ENCODE measurements at regions not wholly inside any gene's neighbourhood (a gene's known extent, or its start where the extent isn't known, plus 50 kb on each side); places are given as distances from the start of the nearest gene placed in this dataset.

GRCh38 chr9:97759581-97760288, 62.6 kb upstream of the XPA start:
- no peak overlapping the region for H3K4me3 ChIP-seq (ENCODE audit: low read length)
- DNase-seq (ENCODE audit: low read depth, low spot score): no peak
- WGBS (ENCODE audit: insufficient coverage, insufficient read length): no CpG with 5 or more reads among the region's 5 CpGs
- no peaks in the 10 kb centered on the region for H3K27me3 ChIP-seq (ENCODE audit: control insufficient read depth, insufficient read depth, low read length)
- H3K27ac ChIP-seq (ENCODE audit: low read length): no peak overlapping the region
- H3K9me3 ChIP-seq (ENCODE audit: control insufficient read depth, insufficient read depth, low read length): no peaks in the 10 kb centered on the region
- H3K4me1 ChIP-seq (ENCODE audit: control insufficient read depth, insufficient read depth, low read length): no peaks in the 10 kb centered on the region
- H3K36me3 ChIP-seq (ENCODE audit: control insufficient read depth, insufficient read depth, low read length): no peaks in the 10 kb centered on the region

DNA sequence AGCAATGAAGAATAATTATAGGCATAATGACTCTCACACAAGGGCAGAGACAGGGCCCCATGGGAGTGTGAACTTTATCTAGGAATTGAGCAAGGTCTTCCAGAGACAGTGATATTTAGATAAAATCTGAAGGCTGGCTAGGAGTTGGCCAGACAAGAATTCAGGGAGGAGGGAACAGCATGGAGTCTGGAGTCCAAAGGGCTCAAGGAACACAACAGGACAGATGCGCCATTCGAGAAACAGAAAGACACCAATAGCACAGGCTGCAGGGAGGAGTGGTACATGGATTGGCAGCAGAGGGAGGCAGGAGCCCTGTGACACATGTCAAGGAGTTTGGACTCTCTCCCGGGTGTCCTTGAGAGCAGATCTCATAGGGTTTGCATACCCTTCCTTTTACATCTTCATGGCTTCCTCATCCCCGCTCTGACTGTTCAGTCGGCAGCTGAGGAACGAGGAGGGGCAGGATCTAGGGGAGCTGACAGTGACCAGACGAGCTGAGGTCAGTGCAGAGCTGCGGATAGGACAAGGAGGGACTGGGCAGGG, 64.0 kb upstream of the XPA start:
- WGBS (ENCODE audit: insufficient coverage, insufficient read length): no CpG with 5 or more reads among the region's 8 CpGs
- DNase-seq (ENCODE audit: low read depth, low spot score): no peak
- no peak overlapping the region for H3K4me3 ChIP-seq (ENCODE audit: low read length)
- no peaks in the 10 kb centered on the region for H3K4me1 ChIP-seq (ENCODE audit: control insufficient read depth, insufficient read depth, low read length)
- H3K9me3 ChIP-seq (ENCODE audit: control insufficient read depth, insufficient read depth, low read length): no peaks in the 10 kb centered on the region
- no peaks in the 10 kb centered on the region for H3K36me3 ChIP-seq (ENCODE audit: control insufficient read depth, insufficient read depth, low read length)
- no peaks in the 10 kb centered on the region for H3K27me3 ChIP-seq (ENCODE audit: control insufficient read depth, insufficient read depth, low read length)
- H3K27ac ChIP-seq (ENCODE audit: low read length): no peak overlapping the region

DNA sequence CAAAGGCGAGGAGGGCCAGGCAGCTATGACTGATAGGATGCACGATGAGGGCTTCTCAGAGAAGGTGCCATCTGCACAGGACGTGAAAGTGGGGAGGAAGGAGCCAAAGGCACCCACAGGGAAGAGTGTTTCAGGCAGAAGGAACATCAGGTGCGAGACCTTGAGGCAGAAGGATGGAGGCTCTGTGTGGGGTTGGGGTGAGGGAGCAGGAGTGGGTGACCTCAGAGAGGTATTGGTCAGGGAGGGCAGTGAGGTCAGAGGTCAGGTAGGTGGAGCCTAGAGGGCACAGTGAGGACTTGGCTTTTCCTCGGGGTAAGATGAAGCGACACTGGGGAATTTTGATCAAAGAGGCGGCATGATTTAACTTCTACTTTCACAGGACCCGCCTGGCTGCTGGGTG, 64.7 kb upstream of the XPA start:
- Histone ChIP-seq H3K4me3 (ENCODE audit: low read length) (no peak overlapping the region), H3K36me3 (ENCODE audit: control insufficient read depth, insufficient read depth, low read length) (no peaks in the 10 kb centered on the region), H3K27ac (ENCODE audit: low read length) (no peak overlapping the region), H3K27me3 (ENCODE audit: control insufficient read depth, insufficient read depth, low read length) (no peaks in the 10 kb centered on the region), H3K4me1 (ENCODE audit: control insufficient read depth, insufficient read depth, low read length) (no peaks in the 10 kb centered on the region), H3K9me3 (ENCODE audit: control insufficient read depth, insufficient read depth, low read length) (no peaks in the 10 kb centered on the region)
- WGBS (ENCODE audit: insufficient coverage, insufficient read length): no CpG with 5 or more reads among the region's 8 CpGs
- no peak for DNase-seq (ENCODE audit: low read depth, low spot score)

GRCh38 chr9:97763874-97764273, 66.7 kb upstream of the XPA start:
- H3K9me3 ChIP-seq (ENCODE audit: control insufficient read depth, insufficient read depth, low read length): no peaks in the 10 kb centered on the region
- no peaks in the 10 kb centered on the region for H3K27me3 ChIP-seq (ENCODE audit: control insufficient read depth, insufficient read depth, low read length)
- DNase-seq (ENCODE audit: low read depth, low spot score): no peak
- no peaks in the 10 kb centered on the region for H3K4me1 ChIP-seq (ENCODE audit: control insufficient read depth, insufficient read depth, low read length)
- H3K27ac ChIP-seq (ENCODE audit: low read length): no peak overlapping the region
- no peak overlapping the region for H3K4me3 ChIP-seq (ENCODE audit: low read length)
- no CpG with 5 or more reads among the region's 4 CpGs for WGBS (ENCODE audit: insufficient coverage, insufficient read length)
- no peaks in the 10 kb centered on the region for H3K36me3 ChIP-seq (ENCODE audit: control insufficient read depth, insufficient read depth, low read length)

- H3K4me3 ChIP-seq (ENCODE audit: low read length): no peak overlapping the region
- WGBS (ENCODE audit: insufficient coverage, insufficient read length): no CpG with 5 or more reads among the region's 2 CpGs
- no peaks in the 10 kb centered on the region for H3K4me1 ChIP-seq (ENCODE audit: control insufficient read depth, insufficient read depth, low read length)
- H3K27ac ChIP-seq (ENCODE audit: low read length): no peak overlapping the region
- no peaks in the 10 kb centered on the region for H3K27me3 ChIP-seq (ENCODE audit: control insufficient read depth, insufficient read depth, low read length)
- H3K36me3 ChIP-seq (ENCODE audit: control insufficient read depth, insufficient read depth, low read length): no peaks in the 10 kb centered on the region
- H3K9me3 ChIP-seq (ENCODE audit: control insufficient read depth, insufficient read depth, low read length): no peaks in the 10 kb centered on the region
- DNase-seq (ENCODE audit: low read depth, low spot score): no peak
Measured at GRCh38 chr9:97766092-97766491, 69.0 kb upstream of the XPA start.

DNA sequence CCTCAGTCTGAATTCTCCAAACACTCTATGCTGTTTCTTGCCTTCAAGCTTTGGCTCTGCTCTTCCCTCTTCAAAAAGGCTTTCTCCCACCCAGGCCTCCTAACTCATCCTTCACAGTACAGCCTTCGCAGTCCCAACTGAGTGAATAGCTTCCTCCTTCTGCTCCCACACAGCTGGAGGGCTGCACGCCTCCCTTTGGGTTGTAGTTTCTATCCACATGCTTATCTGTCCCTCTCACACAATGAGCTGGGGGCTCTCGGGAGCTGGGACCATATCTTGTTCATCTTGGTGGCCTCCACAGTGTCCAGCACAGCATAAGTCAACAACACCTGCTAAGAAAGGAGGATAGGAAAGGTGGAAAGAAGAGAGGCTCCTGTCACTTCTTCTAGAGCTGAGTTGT, 69.5 kb upstream of the XPA start:
- Histone ChIP-seq H3K27ac (ENCODE audit: low read length) (no peak overlapping the region), H3K4me1 (ENCODE audit: control insufficient read depth, insufficient read depth, low read length) (no peaks in the 10 kb centered on the region), H3K36me3 (ENCODE audit: control insufficient read depth, insufficient read depth, low read length) (no peaks in the 10 kb centered on the region), H3K27me3 (ENCODE audit: control insufficient read depth, insufficient read depth, low read length) (no peaks in the 10 kb centered on the region), H3K4me3 (ENCODE audit: low read length) (no peak overlapping the region), H3K9me3 (ENCODE audit: control insufficient read depth, insufficient read depth, low read length) (no peaks in the 10 kb centered on the region)
- WGBS (ENCODE audit: insufficient coverage, insufficient read length): no CpG with 5 or more reads among the region's 3 CpGs
- DNase-seq (ENCODE audit: low read depth, low spot score): no peak

GRCh38 chr9:97767891-97768290, 70.8 kb upstream of the XPA start:
- Histone ChIP-seq H3K27me3 (ENCODE audit: control insufficient read depth, insufficient read depth, low read length) (no peaks in the 10 kb centered on the region), H3K4me3 (ENCODE audit: low read length) (no peak overlapping the region), H3K4me1 (ENCODE audit: control insufficient read depth, insufficient read depth, low read length) (peaks cover 4% of the 10 kb centered on the region; the same call in 1 of the 2 replicates), H3K9me3 (ENCODE audit: control insufficient read depth, insufficient read depth, low read length) (no peaks in the 10 kb centered on the region), H3K36me3 (ENCODE audit: control insufficient read depth, insufficient read depth, low read length) (no peaks in the 10 kb centered on the region), H3K27ac (ENCODE audit: low read length) (no peak overlapping the region)
- WGBS (ENCODE audit: insufficient coverage, insufficient read length): no CpG with 5 or more reads among the region's 2 CpGs
- DNase-seq (ENCODE audit: low read depth, low spot score): no peak

DNA sequence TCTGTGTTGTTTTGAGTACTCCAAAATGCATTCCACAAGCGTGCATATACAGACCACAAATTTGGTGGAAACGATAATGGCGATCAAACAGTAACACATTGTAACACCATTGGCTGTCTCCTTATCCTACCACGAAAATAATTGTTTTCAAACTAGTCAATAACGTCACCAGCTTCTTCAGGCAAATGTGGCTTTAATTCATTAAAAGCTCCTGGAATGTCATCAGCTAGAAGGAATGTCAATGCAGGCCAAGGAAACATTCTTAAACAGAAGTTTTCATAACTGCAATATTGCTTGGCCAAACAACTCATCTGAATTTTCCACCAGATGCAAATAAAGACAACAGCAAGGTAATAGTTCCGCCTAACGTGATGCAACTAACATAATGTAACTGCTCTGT, 71.6 kb upstream of the XPA start:
- peaks cover 4% of the 10 kb centered on the region; the same call in 1 of the 2 replicates for H3K4me1 ChIP-seq (ENCODE audit: control insufficient read depth, insufficient read depth, low read length)
- H3K9me3 ChIP-seq (ENCODE audit: control insufficient read depth, insufficient read depth, low read length): no peaks in the 10 kb centered on the region
- no CpG with 5 or more reads among the region's 7 CpGs for WGBS (ENCODE audit: insufficient coverage, insufficient read length)
- no peak for DNase-seq (ENCODE audit: low read depth, low spot score)
- no peaks in the 10 kb centered on the region for H3K27me3 ChIP-seq (ENCODE audit: control insufficient read depth, insufficient read depth, low read length)
- no peak overlapping the region for H3K4me3 ChIP-seq (ENCODE audit: low read length)
- H3K36me3 ChIP-seq (ENCODE audit: control insufficient read depth, insufficient read depth, low read length): no peaks in the 10 kb centered on the region
- H3K27ac ChIP-seq (ENCODE audit: low read length): no peak overlapping the region

DNA sequence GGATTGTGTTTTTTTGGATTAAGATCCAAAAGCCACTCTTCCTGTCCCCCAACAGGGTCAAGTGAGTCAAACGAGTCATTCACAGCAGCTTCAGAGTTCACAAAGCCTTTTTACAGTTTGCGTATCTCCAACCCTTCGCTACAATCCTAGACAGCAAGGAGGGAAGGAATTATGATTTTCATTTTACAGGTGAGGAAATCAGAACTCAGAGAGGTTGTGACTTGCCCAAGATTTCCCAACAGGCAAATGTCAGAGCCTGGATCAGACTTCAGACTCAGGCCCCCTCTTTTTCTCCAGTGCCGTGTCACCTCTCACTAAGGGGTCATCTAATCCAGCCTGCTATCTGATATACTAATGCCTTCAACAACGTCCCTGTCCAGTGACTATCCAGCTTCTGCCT, 72.1 kb upstream of the XPA start:
- no peak for DNase-seq (ENCODE audit: low read depth, low spot score)
- H3K4me3 ChIP-seq (ENCODE audit: low read length): no peak overlapping the region

GRCh38 chr9:97770808-97771372, 73.8 kb upstream of the XPA start:
- Histone ChIP-seq H3K9me3 (ENCODE audit: control insufficient read depth, insufficient read depth, low read length) (no peaks in the 10 kb centered on the region), H3K4me3 (ENCODE audit: low read length) (no peak overlapping the region), H3K4me1 (ENCODE audit: control insufficient read depth, insufficient read depth, low read length) (peaks cover 4% of the 10 kb centered on the region; the same call in 1 of the 2 replicates), H3K27me3 (ENCODE audit: control insufficient read depth, insufficient read depth, low read length) (no peaks in the 10 kb centered on the region), H3K36me3 (ENCODE audit: control insufficient read depth, insufficient read depth, low read length) (no peaks in the 10 kb centered on the region), H3K27ac (ENCODE audit: low read length) (no peak overlapping the region)
- no peak for DNase-seq (ENCODE audit: low read depth, low spot score)
- no CpG with 5 or more reads among the region's 1 CpG for WGBS (ENCODE audit: insufficient coverage, insufficient read length)

More for the DNA sequence above, 72.1 kb upstream of the XPA start:
- Histone ChIP-seq H3K27ac (ENCODE audit: low read length) (no peak overlapping the region), H3K36me3 (ENCODE audit: control insufficient read depth, insufficient read depth, low read length) (no peaks in the 10 kb centered on the region), H3K9me3 (ENCODE audit: control insufficient read depth, insufficient read depth, low read length) (no peaks in the 10 kb centered on the region), H3K27me3 (ENCODE audit: control insufficient read depth, insufficient read depth, low read length) (no peaks in the 10 kb centered on the region), H3K4me1 (ENCODE audit: control insufficient read depth, insufficient read depth, low read length) (peaks cover 4% of the 10 kb centered on the region; the same call in 1 of the 2 replicates)
- WGBS (ENCODE audit: insufficient coverage, insufficient read length): no CpG with 5 or more reads among the region's 5 CpGs
